Tibial nerve (tissue), 4 donors: ENCODE measurements at regions not wholly inside any gene's neighbourhood (a gene's known extent, or its start where the extent isn't known, plus 50 kb on each side); places are given as distances from the start of the nearest gene placed in this dataset.

Experiments used
- DNase-seq, 2 donors: peaks; one replicate each; pipeline ENCODE4 v3.0.0-alpha.2; 2019; ENCODE audit warnings: low spot score in 2 of 2
- H3K27ac ChIP-seq, 4 donors: fragments of 200-600 bp; sonication (generic) in 3 of 4; one replicate each; pipeline ENCODE4 v1.5.1; 2017 to 2019; ENCODE audit warnings: mild to moderate bottlenecking in 1 of 4
- H3K27me3 ChIP-seq, 2 donors: fragments of 200-600 bp; sonication (generic) in 1 of 2; one replicate each; pipeline versions ENCODE4 v1.5.1 to v1.6.0; 2017 to 2019
- H3K36me3 ChIP-seq, 3 donors: fragments of 200-600 bp; sonication (generic); one replicate each; pipeline ENCODE4 v1.5.1; 2018 to 2019
- H3K4me1 ChIP-seq, 4 donors: fragments of 200-600 bp; sonication (generic) in 3 of 4; one replicate each; pipeline ENCODE4 v1.5.1; 2017 to 2019
- H3K4me3 ChIP-seq, 4 donors: fragments of 200-600 bp; sonication (generic) in 3 of 4; one replicate each; pipeline ENCODE4 v1.5.1; 2017 to 2019; ENCODE audit warnings: mild to moderate bottlenecking in 1 of 4, moderate library complexity in 1 of 4
- H3K9me3 ChIP-seq, 4 donors: fragments of 200-600 bp; sonication (generic) in 3 of 4; one replicate each; pipeline ENCODE4 v1.5.1; 2017 to 2019
- EP300 ChIP-seq, 2 donors: sonication (generic); formaldehyde crosslinking; IDR thresholded peaks; one replicate each; pipeline ENCODE4 v1.6.1; 2017; ENCODE audit warnings: antibody characterized with exemption in 2 of 2, mild to moderate bottlenecking in 1 of 2
- POLR2A ChIP-seq, 2 donors: fragments of 450-650 bp; IDR thresholded peaks; one replicate each; pipeline ENCODE4 v1.6.1; 2017; ENCODE audit warnings: antibody characterized with exemption in 2 of 2, mild to moderate bottlenecking in 2 of 2, moderate library complexity in 2 of 2
- WGBS, 2 donors: methylation state at CpG; one replicate each; pipeline ENCODE4 v1.1.5; 2018; 5-methylcytosine and 5-hydroxymethylcytosine counted together
- TF ChIP-seq, protein P1 (sequence below), 5 experiments: fragments of 200-600 bp in 3 of 5; fragments of 450-650 bp in 2 of 5; sonication (generic) in 3 of 5; IDR thresholded peaks; one replicate each; pipeline ENCODE4 v1.5.1; 2016 to 2019; ENCODE audit warnings: antibody characterized with exemption in 5 of 5, mild to moderate bottlenecking in 3 of 5, moderate library complexity in 2 of 5

- Histone ChIP-seq H3K27ac (no peak overlapping the region), H3K36me3 (no peaks in the 10 kb centered on the region), H3K4me1 (peaks cover 0 to 22% (median 7%) of the 10 kb centered on the region in 4 donors), H3K9me3 (no peaks in the 10 kb centered on the region), H3K4me3 (no peak overlapping the region), H3K27me3 (no peaks in the 10 kb centered on the region)
- 62 to 63% methylated on average over 7 of the region's 7 CpGs for WGBS, 2 donors
- no peak for DNase-seq
- no peak for TF ChIP-seq EP300 (IDR thresholded peaks at IDR 0.05)
- TF ChIP-seq POLR2A (IDR thresholded peaks at IDR 0.05), result no peak
- TF ChIP-seq, protein P1, sequence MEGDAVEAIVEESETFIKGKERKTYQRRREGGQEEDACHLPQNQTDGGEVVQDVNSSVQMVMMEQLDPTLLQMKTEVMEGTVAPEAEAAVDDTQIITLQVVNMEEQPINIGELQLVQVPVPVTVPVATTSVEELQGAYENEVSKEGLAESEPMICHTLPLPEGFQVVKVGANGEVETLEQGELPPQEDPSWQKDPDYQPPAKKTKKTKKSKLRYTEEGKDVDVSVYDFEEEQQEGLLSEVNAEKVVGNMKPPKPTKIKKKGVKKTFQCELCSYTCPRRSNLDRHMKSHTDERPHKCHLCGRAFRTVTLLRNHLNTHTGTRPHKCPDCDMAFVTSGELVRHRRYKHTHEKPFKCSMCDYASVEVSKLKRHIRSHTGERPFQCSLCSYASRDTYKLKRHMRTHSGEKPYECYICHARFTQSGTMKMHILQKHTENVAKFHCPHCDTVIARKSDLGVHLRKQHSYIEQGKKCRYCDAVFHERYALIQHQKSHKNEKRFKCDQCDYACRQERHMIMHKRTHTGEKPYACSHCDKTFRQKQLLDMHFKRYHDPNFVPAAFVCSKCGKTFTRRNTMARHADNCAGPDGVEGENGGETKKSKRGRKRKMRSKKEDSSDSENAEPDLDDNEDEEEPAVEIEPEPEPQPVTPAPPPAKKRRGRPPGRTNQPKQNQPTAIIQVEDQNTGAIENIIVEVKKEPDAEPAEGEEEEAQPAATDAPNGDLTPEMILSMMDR (IDR thresholded peaks at IDR 0.05), result no peak
Observed at GRCh38 chr13:40490086-40490758, 176.2 kb downstream of the FOXO1 start.

DNA sequence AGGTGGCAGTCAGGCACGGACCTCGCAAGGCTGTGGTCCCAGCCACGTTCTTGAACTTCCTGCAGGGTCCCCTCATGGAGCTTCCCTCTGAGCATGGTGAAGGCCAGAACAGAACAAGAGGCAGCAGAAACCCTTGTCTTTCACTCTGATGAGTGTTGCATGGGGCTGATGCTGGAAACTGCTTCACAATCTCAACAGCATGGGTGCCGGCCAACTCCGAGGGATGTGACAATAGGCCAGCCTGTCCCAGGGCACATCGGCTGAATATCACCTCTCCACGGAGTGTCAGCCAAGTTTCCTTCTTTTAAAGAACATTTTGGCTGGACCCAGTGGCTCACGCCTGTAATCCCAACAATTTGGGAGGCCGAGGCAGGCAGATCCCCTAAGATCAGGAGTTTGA, 173.9 kb downstream of the FOXO1 start:
- H3K36me3 ChIP-seq, result no peaks in the 10 kb centered on the region
- no peaks in the 10 kb centered on the region for H3K27me3 ChIP-seq
- H3K4me3 ChIP-seq, result no peak overlapping the region
- peaks cover 0 to 21% (median 7%) of the 10 kb centered on the region in 4 donors for H3K4me1 ChIP-seq
- H3K27ac ChIP-seq, result no peak overlapping the region
- H3K9me3 ChIP-seq, result no peaks in the 10 kb centered on the region
- DNase-seq, result no peak
- TF ChIP-seq EP300 (IDR thresholded peaks at IDR 0.05) (no peak), POLR2A (IDR thresholded peaks at IDR 0.05) (no peak)
- TF ChIP-seq, protein P1 (IDR thresholded peaks at IDR 0.05), result no peak
- 74% methylated on average over 9 of the region's 9 CpGs for WGBS, 2 donors

GRCh38 chr13:40494513-40494912, 171.9 kb downstream of the FOXO1 start:
- DNase-seq, result no peak
- Histone ChIP-seq H3K9me3 (no peaks in the 10 kb centered on the region), H3K36me3 (no peaks in the 10 kb centered on the region), H3K4me3 (no peak overlapping the region), H3K4me1 (peaks cover 0 to 21% (median 7%) of the 10 kb centered on the region in 4 donors), H3K27ac (peak overlapping the region in 2 of 4 donors; percentile 45 to 49), H3K27me3 (no peaks in the 10 kb centered on the region)
- TF ChIP-seq, protein P1 (IDR thresholded peaks at IDR 0.05), result no peak
- TF ChIP-seq POLR2A (IDR thresholded peaks at IDR 0.05), result no peak
- TF ChIP-seq EP300 (IDR thresholded peaks at IDR 0.05), result no peak
- WGBS, 2 donors, result 30 to 39% methylated on average over 2 of the region's 2 CpGs

GRCh38 chr13:40494946-40495620, 171.4 kb downstream of the FOXO1 start:
- no peak for TF ChIP-seq POLR2A (IDR thresholded peaks at IDR 0.05)
- TF ChIP-seq, protein P1 (IDR thresholded peaks at IDR 0.05), result no peak
- TF ChIP-seq EP300 (IDR thresholded peaks at IDR 0.05), result no peak
- Histone ChIP-seq H3K4me3 (no peak overlapping the region), H3K27ac (peak overlapping the region in 2 of 4 donors; percentile 45 to 49), H3K9me3 (no peaks in the 10 kb centered on the region), H3K4me1 (peaks cover 0 to 21% (median 7%) of the 10 kb centered on the region in 4 donors), H3K27me3 (no peaks in the 10 kb centered on the region), H3K36me3 (no peaks in the 10 kb centered on the region)
- no peak for DNase-seq
- whole genome bisulfite sequencing, 2 donors, result 77% methylated on average over 8 of the region's 8 CpGs

GRCh38 chr13:40495621-40496001, 170.8 kb downstream of the FOXO1 start:
- H3K9me3 ChIP-seq, result no peaks in the 10 kb centered on the region
- TF ChIP-seq POLR2A (IDR thresholded peaks at IDR 0.05) (no peak), EP300 (IDR thresholded peaks at IDR 0.05) (no peak)
- TF ChIP-seq, protein P1 (IDR thresholded peaks at IDR 0.05), result no peak
- DNase-seq, result no peak
- no peaks in the 10 kb centered on the region for H3K27me3 ChIP-seq
- H3K27ac ChIP-seq, result no peak overlapping the region
- WGBS, 2 donors, result 68 to 73% methylated on average over 7 of the region's 7 CpGs
- no peak overlapping the region for H3K4me3 ChIP-seq
- H3K4me1 ChIP-seq, result peaks cover 0 to 21% (median 7%) of the 10 kb centered on the region in 4 donors
- no peaks in the 10 kb centered on the region for H3K36me3 ChIP-seq
